GM19043 (cell line): ENCODE measurements at regions not wholly inside any gene's neighbourhood (a gene's known extent, or its start where the extent isn't known, plus 50 kb on each side); places are given as distances from the start of the nearest gene placed in this dataset.
A peak's percentile ranks its signal among the peaks of the same experiment; 100 is the strongest.

Experiments
- ATAC-seq: cut with Tn5 transposase; IDR thresholded peaks from one replicate; pipeline ENCODE4 v1.9.1; 2021; ENCODE audit warnings: low read depth; ENCODE audit not compliant: unreplicated experiment

- ATAC-seq = no peak
Observed at GRCh38 chr3:30945291-30945690, 50.8 kb upstream of the GADL1 start.

GRCh38 chr3:30948426-30948825, 54.0 kb upstream of the GADL1 start:
- no peak for ATAC-seq

GRCh38 chr3:30951826-30952225, 57.4 kb upstream of the GADL1 start:
- ATAC-seq = no peak

- ATAC-seq = no peak
Observed at GRCh38 chr3:30952786-30953185, 58.3 kb upstream of the GADL1 start.

GRCh38 chr3:30954426-30954825, 60.0 kb upstream of the GADL1 start:
- no peak for ATAC-seq

GRCh38 chr3:30962084-30962483, 67.6 kb upstream of the GADL1 start:
- no peak for ATAC-seq

GRCh38 chr3:30962493-30962892, 68.0 kb upstream of the GADL1 start:
- ATAC-seq = no peak

- no peak for ATAC-seq
Observed at GRCh38 chr3:30963223-30963722, 68.8 kb upstream of the GADL1 start.

- peak; percentile 94 for ATAC-seq
Observed at GRCh38 chr3:30964612-30965011, 70.2 kb upstream of the GADL1 start.

- ATAC-seq = no peak
Observed at GRCh38 chr3:30966896-30967295, 72.4 kb upstream of the GADL1 start.

GRCh38 chr3:30970183-30970582, 75.7 kb upstream of the GADL1 start:
- no peak for ATAC-seq

GRCh38 chr3:30972449-30972848, 78.0 kb upstream of the GADL1 start:
- ATAC-seq = no peak

GRCh38 chr3:30974071-30974470, 79.6 kb upstream of the GADL1 start:
- ATAC-seq = no peak

- no peak for ATAC-seq
Observed at GRCh38 chr3:30977592-30977991, 83.1 kb upstream of the GADL1 start.

- ATAC-seq = no peak
Observed at GRCh38 chr3:30980993-30981392, 86.5 kb upstream of the GADL1 start.

GRCh38 chr3:30982416-30983075, 88.1 kb upstream of the GADL1 start:
- ATAC-seq = no peak

- ATAC-seq = peak; percentile 76
Observed at GRCh38 chr3:30984855-30985749, 90.6 kb upstream of the GADL1 start.

- no peak for ATAC-seq
Observed at GRCh38 chr3:30986551-30986950, 92.1 kb upstream of the GADL1 start.

GRCh38 chr3:30988769-30989168, 94.3 kb upstream of the GADL1 start:
- no peak for ATAC-seq

GRCh38 chr3:30989276-30990030, 95.0 kb upstream of the GADL1 start:
- ATAC-seq = no peak

GRCh38 chr3:30996467-30996866, 102.0 kb upstream of the GADL1 start:
- no peak for ATAC-seq
